ENCODE measurements at regions not wholly inside any gene's neighbourhood (a gene's known extent, or its start where the extent isn't known, plus 50 kb on each side); places are given as distances from the start of the nearest gene placed in this dataset.
"Not testable (repeated sequence)": the region's sequence is repeated elsewhere in the genome, so short reads cannot be mapped to it uniquely, and the experiment has no call there.

- no peak for DNase-seq
Observed at GRCh38 chr22:26937213-26937612, 279.8 kb downstream of the MIAT start.

GRCh38 chr22:26939466-26939865 is 282.1 kb downstream of the MIAT start:
- DNase-seq, result no peak

- no peak for DNase-seq
Observed at GRCh38 chr22:26941896-26942636, 284.7 kb downstream of the MIAT start.

- no peak for DNase-seq
Observed at GRCh38 chr22:26942637-26942957, 285.2 kb downstream of the MIAT start.

GRCh38 chr22:26945565-26945964 is 288.2 kb downstream of the MIAT start:
- no peak for DNase-seq

GRCh38 chr22:26949193-26949592 is 291.8 kb downstream of the MIAT start:
- DNase-seq, result no peak

- DNase-seq, result not testable (repeated sequence)
Observed at GRCh38 chr22:26951139-26951538, 293.8 kb downstream of the MIAT start.

- no peak for DNase-seq
Observed at GRCh38 chr22:26952004-26952403, 294.6 kb downstream of the MIAT start.

- DNase-seq, result no peak
Observed at GRCh38 chr22:26952451-26953011, 295.1 kb downstream of the MIAT start.

- DNase-seq, result no peak
Observed at GRCh38 chr22:26953012-26953883, 295.9 kb downstream of the MIAT start.

- DNase-seq, result no peak
Observed at GRCh38 chr22:26956371-26956770, 299.0 kb downstream of the MIAT start.

GRCh38 chr22:26957176-26957575 is 299.8 kb downstream of the MIAT start:
- DNase-seq, result no peak

GRCh38 chr22:26957897-26958296 is 300.5 kb downstream of the MIAT start:
- no peak for DNase-seq

GRCh38 chr22:26958378-26958777 is 301.0 kb downstream of the MIAT start:
- DNase-seq, result no peak

GRCh38 chr22:26964642-26965041 is 307.3 kb downstream of the MIAT start:
- DNase-seq, result no peak

GRCh38 chr22:26967282-26967681 is 309.9 kb downstream of the MIAT start:
- no peak for DNase-seq

GRCh38 chr22:26968859-26969523 is 311.6 kb downstream of the MIAT start:
- no peak for DNase-seq

GRCh38 chr22:26970809-26971394 is 313.5 kb downstream of the MIAT start:
- no peak for DNase-seq

- DNase-seq, result no peak
Observed at GRCh38 chr22:26972286-26972685, 314.9 kb downstream of the MIAT start.

- DNase-seq, result not testable (repeated sequence)
Observed at GRCh38 chr22:26972915-26973314, 315.5 kb downstream of the MIAT start.

- DNase-seq, result no peak
Observed at GRCh38 chr22:26974034-26974433, 316.6 kb downstream of the MIAT start.

- no peak for DNase-seq
Observed at GRCh38 chr22:26974914-26975803, 317.8 kb downstream of the MIAT start.

All from NCI-H2081 treated with DMSO at 0.1 percent for 48 hours (cell line).